GM19025 (cell line): ENCODE measurements at regions not wholly inside any gene's neighbourhood (a gene's known extent, or its start where the extent isn't known, plus 50 kb on each side); places are given as distances from the start of the nearest gene placed in this dataset.

ENCODE experiments used
- ATAC-seq: cut with Tn5 transposase; IDR thresholded peaks from one replicate; pipeline ENCODE4 v1.9.1; 2021; ENCODE audit warnings: mild to moderate bottlenecking, low read depth, moderate library complexity; ENCODE audit not compliant: unreplicated experiment

DNA sequence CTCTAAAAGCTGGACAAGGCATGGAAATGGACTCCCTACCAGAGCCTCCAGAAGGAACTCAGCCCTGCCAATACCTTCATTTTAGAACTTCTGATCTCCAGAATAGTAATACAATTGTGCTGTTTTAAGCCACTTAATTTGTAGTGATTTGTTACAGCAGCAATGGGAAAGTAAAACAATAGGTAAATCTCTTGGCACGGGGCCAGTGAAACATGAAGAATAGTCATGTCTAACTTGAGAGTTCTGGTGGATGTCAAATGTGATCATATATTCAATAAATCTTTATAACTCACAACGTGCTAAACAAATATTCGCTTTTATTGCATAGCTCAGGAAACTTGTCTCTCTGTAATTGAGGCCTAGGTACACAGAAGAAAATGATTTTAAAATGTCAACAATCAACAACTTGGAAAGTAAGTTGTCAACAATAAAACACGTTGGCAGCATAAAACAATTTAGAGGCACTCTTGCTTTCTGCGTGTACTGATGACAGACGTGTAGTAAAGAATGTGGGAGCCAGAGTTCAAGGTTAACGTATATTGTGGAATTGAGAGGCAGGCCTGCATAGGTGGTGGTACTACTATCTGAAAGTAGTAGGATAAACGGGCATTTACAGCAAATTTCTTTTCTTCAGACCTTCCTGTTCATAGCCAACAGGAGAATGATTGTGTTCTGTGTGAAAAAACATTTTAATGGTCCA, 140.5 kb upstream of the OPRM1 start:
- no peak for ATAC-seq

DNA sequence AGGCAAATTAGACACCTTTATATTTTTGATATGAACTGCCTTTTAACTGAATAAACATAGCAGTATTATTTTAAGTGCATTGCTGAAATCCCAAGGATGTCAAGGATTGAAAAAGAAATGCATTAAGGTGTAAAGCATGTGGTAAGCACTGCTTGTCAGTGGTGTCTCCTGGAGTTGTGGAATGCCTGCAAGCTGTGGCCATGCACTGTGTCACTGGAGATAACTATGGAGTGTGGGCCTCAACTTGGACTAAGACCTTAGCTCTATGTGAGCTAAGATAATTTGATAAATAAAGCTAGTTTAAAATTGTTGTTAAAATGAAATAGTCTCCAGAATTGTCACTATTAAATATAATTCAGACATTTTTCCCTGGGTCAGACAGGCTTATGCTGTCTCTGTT, 156.6 kb upstream of the OPRM1 start:
- no peak for ATAC-seq

DNA sequence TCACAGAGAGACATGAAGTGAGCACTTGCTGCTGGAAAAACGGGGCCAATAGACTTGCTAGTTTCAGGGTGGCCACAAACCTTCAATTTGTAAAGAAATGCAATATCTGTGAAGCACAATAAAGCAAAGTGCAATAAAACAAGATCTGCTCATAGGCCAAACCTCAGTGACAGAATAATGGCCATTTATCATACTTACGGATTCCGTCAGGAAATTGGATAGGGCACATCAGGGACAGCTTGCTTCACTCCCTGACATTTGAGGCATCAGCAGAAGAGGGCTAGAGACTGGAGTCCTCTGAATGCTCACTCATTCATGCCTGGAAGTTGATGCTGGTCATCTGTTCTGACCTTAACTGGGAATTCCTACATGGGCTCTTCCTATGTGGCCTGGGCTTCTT, 165.5 kb upstream of the OPRM1 start:
- no peak for ATAC-seq

DNA sequence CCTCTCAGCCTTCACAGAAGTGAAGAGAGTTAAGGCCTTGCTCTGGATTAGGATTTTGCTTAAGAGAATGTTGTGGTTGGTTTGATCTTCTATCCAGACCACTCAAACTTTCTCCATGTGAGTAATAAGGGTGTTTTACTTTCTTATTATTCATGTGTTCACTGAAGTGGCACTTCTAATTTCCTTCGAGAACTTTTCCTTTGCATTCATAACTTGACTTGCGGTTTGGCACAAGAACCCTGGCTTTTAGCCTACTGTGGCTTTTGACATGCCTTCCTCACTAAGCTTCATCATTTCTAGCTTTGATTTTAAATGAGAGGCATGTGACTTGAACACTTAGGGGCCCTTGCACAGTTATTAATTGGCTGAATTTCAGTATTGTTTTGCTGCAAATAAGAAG, 166.1 kb upstream of the OPRM1 start:
- ATAC-seq: no peak

DNA sequence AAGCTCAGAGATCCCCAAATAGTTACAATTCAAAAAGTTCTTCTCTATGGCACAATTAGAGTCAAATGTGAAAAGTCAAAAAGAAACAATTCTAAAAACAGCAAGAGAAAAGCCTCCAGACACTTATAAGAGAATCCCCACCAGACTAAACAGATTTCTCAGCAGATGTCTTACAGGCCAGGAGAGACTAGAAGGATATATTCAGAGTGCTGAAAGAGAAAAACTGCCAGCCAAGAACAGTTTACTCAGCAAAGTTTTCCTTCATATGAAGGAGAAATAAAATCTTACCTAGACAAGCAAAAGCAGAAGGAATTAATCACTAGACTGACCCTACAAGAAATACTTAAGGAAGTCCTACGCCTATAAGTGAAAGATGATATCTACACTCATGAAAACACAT, 176.1 kb upstream of the OPRM1 start:
- ATAC-seq: no peak

DNA sequence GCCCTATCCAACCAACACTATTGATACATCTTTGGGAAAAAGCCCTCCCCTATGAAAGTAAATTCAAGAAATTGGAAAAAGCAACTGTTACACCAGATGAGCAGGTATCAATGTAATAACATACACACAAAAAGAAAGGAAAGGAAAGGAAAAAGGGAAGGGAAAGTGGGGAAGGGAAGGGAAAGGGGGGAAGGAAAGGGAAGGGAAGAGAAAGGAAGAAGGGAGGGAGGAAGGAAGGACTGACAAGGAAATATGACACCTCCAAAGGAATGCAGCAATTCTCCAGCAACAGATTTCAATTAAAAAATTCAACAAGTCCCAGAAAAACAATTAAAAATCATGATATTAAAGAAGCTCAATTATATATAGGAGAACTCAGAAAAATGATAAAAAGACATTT, 176.9 kb upstream of the OPRM1 start:
- ATAC-seq: no peak

DNA sequence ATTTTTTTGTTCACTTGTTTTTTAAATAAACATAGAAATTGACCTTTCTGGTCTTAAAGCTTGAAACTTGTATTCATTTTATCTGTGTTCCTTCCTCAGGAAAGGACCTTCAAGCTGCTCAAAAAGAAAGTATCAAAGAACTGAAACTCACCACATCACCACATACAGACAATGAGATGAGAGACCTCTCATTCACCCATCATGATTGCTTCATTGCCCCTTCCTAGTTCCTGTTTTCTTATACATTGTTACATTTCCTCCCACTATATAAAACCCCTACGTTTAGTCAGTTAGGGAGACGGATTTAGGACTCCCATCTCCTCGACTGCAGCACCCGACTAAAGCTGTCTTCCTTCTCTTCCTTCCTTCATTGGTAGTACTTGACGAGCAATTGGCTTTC, 180.5 kb upstream of the OPRM1 start:
- ATAC-seq: no peak

DNA sequence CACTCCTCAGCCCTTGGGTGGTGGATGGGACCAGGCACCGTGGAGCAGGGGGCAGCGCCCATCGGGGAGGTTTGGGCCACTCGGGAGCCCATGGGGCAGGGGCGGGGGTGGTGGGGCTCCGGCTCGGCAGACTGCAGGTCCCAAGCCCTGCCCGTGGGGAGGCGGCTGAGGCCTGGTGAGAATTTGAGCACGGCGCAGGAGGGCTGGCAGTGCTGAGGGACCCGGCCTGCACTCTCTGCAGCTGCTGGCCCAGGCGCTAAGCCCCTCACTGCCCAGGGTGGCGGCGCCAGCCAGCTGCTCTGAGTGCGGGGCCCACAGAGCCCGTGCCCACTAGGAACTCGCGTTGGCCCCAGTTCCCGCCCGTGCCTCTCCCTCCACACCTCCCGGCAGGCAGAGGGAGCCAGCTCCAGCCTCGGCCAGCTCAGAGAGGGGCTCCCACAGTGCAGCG, 182.1 kb upstream of the OPRM1 start:
- ATAC-seq: no peak

DNA sequence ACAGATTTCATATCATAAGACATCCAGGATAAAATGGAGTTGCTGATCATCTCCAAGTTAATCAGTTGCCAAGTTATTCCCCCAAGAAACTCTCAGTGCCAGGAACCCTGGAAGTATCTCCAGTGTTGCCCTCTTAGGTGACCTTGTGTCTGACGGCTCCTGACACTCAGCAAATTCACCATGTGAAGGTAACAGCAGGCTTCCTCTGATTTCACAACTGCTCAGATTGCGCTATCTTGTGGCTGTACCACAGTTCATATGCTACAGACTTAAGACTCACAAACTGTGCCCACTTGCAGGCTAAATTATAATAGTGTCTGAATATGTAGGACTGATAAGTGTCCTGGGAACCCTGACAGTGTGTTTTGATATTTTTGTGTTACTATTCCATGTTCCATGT, 186.6 kb upstream of the OPRM1 start:
- no peak for ATAC-seq

DNA sequence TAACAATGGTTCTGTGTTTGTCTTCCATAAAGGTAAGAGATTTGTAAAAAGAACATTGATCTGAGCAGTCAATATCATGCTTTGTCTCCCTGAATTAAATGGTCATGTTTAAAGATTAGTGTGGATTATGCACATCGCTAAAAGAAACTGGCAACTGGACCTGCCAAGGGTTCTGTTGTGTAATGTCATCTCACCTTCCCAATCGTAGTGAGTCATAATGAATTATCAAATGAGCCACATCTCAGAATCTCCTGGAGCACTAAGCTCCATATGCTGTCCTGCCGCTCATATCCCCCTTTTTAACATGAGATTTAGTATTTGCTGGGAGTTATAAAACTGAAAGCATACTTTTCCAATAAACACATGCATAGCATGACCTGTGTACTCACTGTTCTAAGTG, 187.0 kb upstream of the OPRM1 start:
- no peak for ATAC-seq

DNA sequence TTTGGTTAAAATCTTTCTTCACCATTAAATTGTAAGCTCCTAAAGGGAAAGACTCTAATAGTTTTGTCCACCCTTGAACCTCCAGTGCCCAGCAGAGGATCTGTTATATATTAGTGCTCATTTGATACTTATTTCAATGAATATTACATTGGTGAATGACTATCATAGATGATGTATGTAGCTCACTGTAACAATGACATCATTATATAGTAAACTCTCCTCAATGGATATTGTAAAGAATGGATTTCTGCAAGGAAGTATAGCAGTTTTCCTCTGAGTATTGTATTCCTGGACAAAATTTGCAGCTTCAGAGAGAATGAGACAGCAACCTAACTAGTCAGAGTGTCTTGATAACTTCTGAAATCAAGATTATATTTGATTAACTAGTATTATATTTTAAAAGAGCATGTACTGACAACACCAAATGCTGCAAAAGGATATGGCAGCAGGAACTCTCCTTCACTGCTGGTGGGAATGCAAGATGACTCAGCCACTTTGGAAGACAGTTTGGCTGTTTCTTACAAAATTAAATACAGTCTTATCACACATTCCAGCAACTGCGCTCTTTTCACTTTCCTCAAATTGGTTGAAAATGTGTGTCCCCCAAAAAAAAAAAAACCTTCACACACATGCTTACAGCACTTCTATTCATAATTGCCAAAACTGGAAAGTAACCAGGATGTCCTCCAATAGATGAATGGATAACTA, 189.8 kb upstream of the OPRM1 start:
- ATAC-seq: no peak

DNA sequence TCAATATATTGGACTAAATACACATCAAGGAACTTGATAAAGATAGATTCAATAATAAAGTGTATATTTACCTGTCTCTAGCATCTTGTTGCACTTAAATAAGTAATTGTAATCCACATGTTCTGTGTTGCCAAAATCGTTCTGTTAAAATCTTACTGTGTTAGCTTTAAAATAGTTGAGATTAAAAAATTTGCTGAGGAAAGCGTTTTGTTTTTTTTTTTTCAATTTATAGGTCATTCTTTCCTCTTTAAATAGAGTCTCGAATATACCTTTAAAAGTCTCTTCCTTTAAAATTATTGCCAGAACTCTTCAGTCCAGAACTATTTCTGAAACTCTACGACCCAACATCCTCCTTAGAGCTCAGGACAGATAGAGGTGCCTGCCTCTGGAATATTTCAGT, 195.6 kb upstream of the OPRM1 start:
- no peak for ATAC-seq

DNA sequence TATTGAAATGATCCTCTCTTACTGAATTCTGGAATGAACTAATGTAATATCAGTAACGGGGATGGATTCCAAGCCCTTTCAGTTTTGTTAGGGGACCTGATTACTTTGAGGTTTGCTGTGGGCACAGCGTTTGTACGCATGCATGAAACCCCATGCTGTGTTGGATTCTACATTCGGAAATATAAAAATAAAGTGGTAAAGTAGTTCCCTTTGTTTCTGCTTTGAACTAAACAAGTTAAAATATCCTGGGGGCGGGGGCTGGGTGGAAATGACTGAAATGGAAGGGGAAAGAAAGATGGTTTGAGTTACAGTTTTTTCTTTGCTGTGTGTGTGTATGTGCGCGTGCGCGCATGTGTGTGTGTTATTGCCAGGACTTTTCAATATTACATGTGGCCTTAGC, 196.5 kb upstream of the OPRM1 start:
- ATAC-seq: no peak

DNA sequence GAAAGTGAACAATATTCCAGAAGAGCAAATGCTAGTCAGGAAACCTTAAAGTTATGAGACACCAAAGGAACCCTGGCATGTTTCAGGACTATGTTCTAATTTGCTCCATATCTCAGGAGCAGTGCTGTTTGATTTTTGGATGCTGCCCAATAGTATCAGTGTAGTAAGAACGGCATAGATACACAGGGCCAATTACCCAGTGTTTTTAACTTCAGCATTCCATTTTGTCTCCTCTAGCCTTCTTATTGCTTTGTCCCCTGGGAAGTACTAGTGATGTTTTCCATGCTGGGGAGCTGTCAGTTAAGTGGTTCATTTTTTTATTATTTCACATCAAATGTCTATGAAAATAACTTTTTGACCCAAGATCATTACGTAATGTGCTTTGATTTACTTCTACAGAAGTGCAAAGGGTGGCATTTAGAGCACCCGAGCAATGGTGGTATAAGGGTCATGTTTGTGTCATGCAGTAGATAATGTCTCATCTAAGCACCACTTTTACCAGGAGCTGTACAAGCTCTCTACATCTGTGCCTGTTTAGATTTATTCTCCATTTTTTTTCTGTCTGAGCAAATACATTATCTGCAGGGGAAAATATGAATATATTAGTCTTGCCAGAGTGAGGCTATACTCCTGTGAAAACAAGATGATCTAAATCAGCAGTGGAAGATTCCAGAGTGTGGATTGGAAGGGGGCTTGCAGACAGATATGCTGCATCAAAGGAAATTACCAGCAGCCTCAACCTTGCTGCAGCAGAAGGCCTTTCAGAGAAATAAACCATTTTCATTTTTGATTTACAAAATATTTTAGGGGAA, 198.8 kb upstream of the OPRM1 start:
- ATAC-seq: no peak

DNA sequence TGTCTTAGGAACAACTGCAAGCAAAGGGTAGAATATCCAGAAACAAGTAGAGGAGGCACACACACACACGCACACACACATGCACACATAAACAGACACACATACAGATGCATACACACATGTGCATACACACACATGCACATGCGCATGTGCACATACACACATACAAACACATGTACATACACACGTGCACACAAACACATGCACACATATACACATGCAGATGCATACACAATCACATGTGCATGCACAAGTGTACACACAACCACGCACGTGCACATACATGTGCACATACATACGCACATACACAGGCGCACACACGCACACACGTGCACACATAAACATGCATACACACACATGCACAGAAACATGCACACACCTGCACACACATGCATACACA, 206.5 kb upstream of the OPRM1 start:
- ATAC-seq: no peak

DNA sequence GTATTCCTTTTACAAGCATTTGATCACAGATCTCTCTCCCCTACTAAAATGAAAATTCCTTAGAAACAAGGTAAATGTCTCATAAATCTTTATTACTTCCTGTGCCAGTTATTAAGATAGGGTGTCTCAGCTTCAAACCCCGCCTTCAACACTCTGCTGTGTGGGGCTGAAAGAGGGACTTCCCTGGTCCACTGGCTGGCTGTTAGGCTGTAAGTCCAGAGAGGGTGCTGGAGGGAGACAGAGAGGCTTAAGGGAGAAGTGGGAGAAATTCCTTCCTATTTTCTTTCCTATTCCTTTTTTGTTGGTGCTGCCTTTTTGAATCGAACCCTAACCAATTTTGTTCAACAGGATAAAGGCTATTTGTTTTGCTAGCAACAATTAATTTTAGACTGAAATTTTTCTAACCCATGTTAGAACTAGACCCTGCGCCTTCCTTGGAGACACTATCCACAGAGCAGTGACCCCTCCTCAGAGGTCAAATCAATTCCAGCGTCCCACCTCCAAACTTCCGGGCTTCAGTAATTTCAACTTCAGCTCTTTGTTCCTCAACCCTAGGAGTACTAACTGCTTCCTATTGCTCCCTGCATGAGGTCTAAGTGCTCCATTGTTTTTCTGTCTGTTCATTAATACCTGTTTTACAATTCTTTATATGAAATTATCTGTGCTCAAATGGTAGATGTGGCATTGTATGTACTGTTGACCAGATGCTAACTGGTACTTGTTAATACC, 207.5 kb upstream of the OPRM1 start:
- ATAC-seq: no peak

DNA sequence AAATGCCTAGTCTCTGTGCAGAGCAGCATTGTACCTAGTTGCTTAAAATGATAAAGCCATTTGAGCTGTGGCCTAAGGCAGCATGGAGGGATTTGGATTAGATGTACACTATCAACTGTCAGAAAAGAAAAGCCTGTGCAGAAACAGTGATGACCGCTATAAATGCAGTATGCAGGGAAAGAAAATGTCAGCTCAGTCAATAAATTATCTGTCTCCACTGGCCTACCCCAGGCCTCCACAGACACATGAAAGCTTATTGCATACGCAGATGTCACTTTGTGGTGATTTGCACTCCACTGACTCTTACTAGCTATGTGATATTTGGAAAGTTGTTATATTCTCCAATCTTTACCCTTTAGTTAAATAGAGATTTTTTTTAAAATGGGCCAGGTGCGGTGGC, 221.9 kb upstream of the OPRM1 start:
- no peak for ATAC-seq

DNA sequence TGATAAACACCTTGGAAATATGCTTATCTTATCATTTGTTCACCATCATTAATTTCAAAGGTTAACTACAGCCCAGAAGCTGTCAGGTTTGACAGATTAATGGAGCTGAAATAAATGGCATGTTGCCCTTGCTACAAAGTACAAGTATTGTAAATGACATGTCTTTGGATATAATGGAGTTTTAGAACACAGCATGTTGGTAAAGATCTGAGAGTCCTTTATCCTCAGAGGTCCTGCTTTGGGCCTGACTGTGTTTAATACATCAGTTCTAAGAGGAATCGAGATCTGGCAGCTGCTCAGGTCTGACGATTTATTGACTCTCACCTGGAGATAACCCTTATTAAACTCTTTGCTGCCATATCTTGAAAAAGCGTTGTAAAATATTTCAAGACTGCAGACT, 222.7 kb upstream of the OPRM1 start:
- no peak for ATAC-seq

DNA sequence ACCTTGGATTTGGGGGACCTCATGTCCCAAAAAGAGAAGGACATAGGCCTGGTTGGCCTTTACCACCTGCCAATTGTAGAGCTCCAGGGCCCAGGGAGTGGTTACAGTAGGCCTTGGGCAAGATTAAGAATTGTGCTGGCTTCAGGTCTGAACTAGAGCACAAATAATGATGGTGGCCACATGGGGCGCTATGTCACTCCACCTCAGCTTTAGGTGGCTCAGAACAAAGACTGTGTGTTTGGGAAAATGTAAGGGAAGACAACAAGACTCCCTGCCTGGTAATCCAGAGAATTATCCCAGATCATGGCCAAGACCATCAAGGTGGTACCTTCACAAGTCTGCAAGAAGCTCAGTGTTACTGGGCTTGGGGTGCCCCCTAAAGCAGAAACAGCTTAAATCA, 224.9 kb upstream of the OPRM1 start:
- ATAC-seq: no peak

DNA sequence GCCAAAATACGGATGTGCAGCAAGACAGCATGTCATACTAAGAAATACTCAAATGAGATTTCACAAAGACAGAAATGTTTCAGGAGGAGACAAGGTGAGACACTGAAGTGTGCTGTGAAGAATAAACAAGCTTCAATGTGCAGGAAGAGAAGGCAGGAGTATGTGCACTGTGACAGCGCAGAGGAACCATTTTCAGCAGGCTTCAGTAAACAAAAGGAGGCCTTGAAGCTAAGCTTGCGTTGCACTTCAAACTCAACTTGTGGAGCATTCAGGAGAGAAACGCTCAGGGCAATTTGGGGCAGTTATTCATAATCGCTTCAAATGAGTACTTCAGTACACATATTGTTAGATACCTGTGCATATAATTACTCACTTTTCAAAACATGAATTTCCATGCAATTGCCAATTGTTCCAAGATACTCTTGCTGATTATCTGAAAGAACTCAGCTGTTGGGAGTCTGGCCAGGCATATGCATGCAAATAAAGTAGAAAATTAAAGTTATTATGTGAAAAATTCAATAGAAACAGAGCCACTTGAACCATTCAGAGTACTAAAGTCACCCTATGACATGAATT, 234.2 kb upstream of the OPRM1 start:
- ATAC-seq: no peak

DNA sequence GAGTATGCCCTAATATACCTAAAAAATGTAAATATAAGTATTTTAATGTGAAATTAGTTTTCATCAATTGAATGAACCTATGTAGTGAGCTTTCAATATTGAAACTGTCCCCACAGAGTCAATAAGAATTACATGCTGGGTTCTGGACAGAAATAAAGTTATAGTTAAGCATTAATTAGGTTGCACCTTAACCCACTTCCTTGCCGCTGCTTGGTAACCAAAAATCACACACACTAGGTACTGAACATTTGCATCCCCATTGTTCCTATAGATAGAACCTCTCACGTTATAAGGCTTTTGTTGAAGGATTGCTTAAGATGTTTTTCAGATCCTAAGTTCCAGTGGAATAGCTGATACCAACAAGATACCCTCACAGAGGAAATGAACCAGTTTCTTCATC, 237.1 kb upstream of the OPRM1 start:
- ATAC-seq: no peak
